K562 (cell line): ENCODE measurements at regions not wholly inside any gene's neighbourhood (a gene's known extent, or its start where the extent isn't known, plus 50 kb on each side); places are given as distances from the start of the nearest gene placed in this dataset.

Source experiments
- RBM22 ChIP-seq: fragments of 200-400 bp; formaldehyde crosslinking; IDR thresholded peaks from 2 replicates; pipeline ENCODE4 v1.6.1; 2018; ENCODE audit warnings: low read length, low read depth; ENCODE audit not compliant: poor library complexity, severe bottlenecking
- TF ChIP-seq, protein P1 (sequence below): sonication (generic); formaldehyde crosslinking; IDR thresholded peaks from 2 replicates; pipeline ENCODE4 v1.9.0; 2022; ENCODE audit warnings: mild to moderate bottlenecking, missing genetic modification reagents

DNA sequence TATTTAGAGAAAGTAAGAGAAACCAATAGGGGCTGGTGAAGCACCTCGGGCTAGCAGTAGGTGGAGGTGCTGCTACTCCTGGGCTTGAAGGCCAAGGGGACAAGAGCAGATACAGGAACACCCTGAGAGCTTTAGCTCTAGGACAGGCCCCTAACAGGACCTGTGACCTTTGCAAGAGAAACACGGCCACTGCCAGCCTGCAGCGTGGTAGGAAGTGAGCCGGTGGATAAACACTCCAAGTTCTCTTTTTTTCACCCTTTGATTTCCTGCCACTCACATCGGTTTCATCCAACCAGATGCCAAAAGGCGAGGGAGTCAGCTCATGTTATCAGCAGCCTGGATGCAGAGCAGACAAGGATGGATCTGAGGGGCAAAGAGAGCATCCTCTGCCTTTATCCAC, 66.8 kb upstream of the SPRED2 start:
- no peak for TF ChIP-seq RBM22
- TF ChIP-seq, protein P1, sequence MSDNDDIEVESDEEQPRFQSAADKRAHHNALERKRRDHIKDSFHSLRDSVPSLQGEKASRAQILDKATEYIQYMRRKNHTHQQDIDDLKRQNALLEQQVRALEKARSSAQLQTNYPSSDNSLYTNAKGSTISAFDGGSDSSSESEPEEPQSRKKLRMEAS (CRISPR knock-in tag): no peak
